ENCODE measurements at regions not wholly inside any gene's neighbourhood (a gene's known extent, or its start where the extent isn't known, plus 50 kb on each side); places are given as distances from the start of the nearest gene placed in this dataset.
A peak's percentile ranks its signal among the peaks of the same experiment; 100 is the strongest.

GRCh38 chrX:39251995-39252394, 450.7 kb downstream of the MID1IP1 start:
- 60% methylated on average over 1 of the region's 1 CpG for WGBS (ENCODE audit: insufficient coverage)
- DNase-seq, result no peak
- H3K9me3 ChIP-seq (replicated peaks; ENCODE audit: control insufficient read depth, low read depth, low read length), result no peaks in the 10 kb centered on the region
- H3K36me3 ChIP-seq (ENCODE audit: control insufficient read depth, insufficient read depth, low read length), result no peaks in the 10 kb centered on the region
- H3K4me1 ChIP-seq (ENCODE audit: control insufficient read depth, insufficient read depth, low read length), result no peaks in the 10 kb centered on the region
- H3K4me3 ChIP-seq (ENCODE audit: low read length), result no peak overlapping the region
- H3K27ac ChIP-seq (ENCODE audit: low read length), result no peak overlapping the region
- H3K27me3 ChIP-seq (ENCODE audit: control insufficient read depth, insufficient read depth, low read length), result peaks cover 13% of the 10 kb centered on the region

GRCh38 chrX:39253551-39253950, 452.3 kb downstream of the MID1IP1 start:
- peaks cover 13% of the 10 kb centered on the region for H3K27me3 ChIP-seq (ENCODE audit: control insufficient read depth, insufficient read depth, low read length)
- no peak overlapping the region for H3K4me3 ChIP-seq (ENCODE audit: low read length)
- no peak for DNase-seq
- peaks cover 5% of the 10 kb centered on the region for H3K4me1 ChIP-seq (ENCODE audit: control insufficient read depth, insufficient read depth, low read length)
- no peak overlapping the region for H3K27ac ChIP-seq (ENCODE audit: low read length)
- no peaks in the 10 kb centered on the region for H3K9me3 ChIP-seq (replicated peaks; ENCODE audit: control insufficient read depth, low read depth, low read length)
- no peaks in the 10 kb centered on the region for H3K36me3 ChIP-seq (ENCODE audit: control insufficient read depth, insufficient read depth, low read length)

- Histone ChIP-seq H3K36me3 (ENCODE audit: control insufficient read depth, insufficient read depth, low read length) (no peaks in the 10 kb centered on the region), H3K9me3 (replicated peaks; ENCODE audit: control insufficient read depth, low read depth, low read length) (no peaks in the 10 kb centered on the region), H3K27ac (ENCODE audit: low read length) (no peak overlapping the region), H3K27me3 (ENCODE audit: control insufficient read depth, insufficient read depth, low read length) (peaks cover 19% of the 10 kb centered on the region), H3K4me3 (ENCODE audit: low read length) (no peak overlapping the region), H3K4me1 (ENCODE audit: control insufficient read depth, insufficient read depth, low read length) (peaks cover 5% of the 10 kb centered on the region)
- WGBS (ENCODE audit: insufficient coverage), result 57% methylated on average over 1 of the region's 1 CpG
- DNase-seq, result peak; percentile 23
These were observed 457.1 kb downstream of the MID1IP1 start for GRCh38 chrX:39258331-39258730.

GRCh38 chrX:39260965-39261364, 459.7 kb downstream of the MID1IP1 start:
- H3K36me3 ChIP-seq (ENCODE audit: control insufficient read depth, insufficient read depth, low read length), result no peaks in the 10 kb centered on the region
- 67% methylated on average over 1 of the region's 3 CpGs for WGBS (ENCODE audit: insufficient coverage)
- no peak for DNase-seq
- no peak overlapping the region for H3K27ac ChIP-seq (ENCODE audit: low read length)
- H3K4me1 ChIP-seq (ENCODE audit: control insufficient read depth, insufficient read depth, low read length), result peaks cover 5% of the 10 kb centered on the region
- H3K9me3 ChIP-seq (replicated peaks; ENCODE audit: control insufficient read depth, low read depth, low read length), result no peaks in the 10 kb centered on the region
- peaks cover 15% of the 10 kb centered on the region for H3K27me3 ChIP-seq (ENCODE audit: control insufficient read depth, insufficient read depth, low read length)
- H3K4me3 ChIP-seq (ENCODE audit: low read length), result no peak overlapping the region

GRCh38 chrX:39261446-39262147, 460.3 kb downstream of the MID1IP1 start:
- peaks cover 5% of the 10 kb centered on the region for H3K4me1 ChIP-seq (ENCODE audit: control insufficient read depth, insufficient read depth, low read length)
- H3K27ac ChIP-seq (ENCODE audit: low read length), result no peak overlapping the region
- H3K27me3 ChIP-seq (ENCODE audit: control insufficient read depth, insufficient read depth, low read length), result peaks cover 13% of the 10 kb centered on the region
- H3K36me3 ChIP-seq (ENCODE audit: control insufficient read depth, insufficient read depth, low read length), result no peaks in the 10 kb centered on the region
- H3K4me3 ChIP-seq (ENCODE audit: low read length), result no peak overlapping the region
- DNase-seq, result peak; percentile 30
- WGBS (ENCODE audit: insufficient coverage), result no CpG with 5 or more reads among the region's 1 CpG
- H3K9me3 ChIP-seq (replicated peaks; ENCODE audit: control insufficient read depth, low read depth, low read length), result no peaks in the 10 kb centered on the region

GRCh38 chrX:39262641-39263040, 461.4 kb downstream of the MID1IP1 start:
- Histone ChIP-seq H3K4me3 (ENCODE audit: low read length) (no peak overlapping the region), H3K9me3 (replicated peaks; ENCODE audit: control insufficient read depth, low read depth, low read length) (no peaks in the 10 kb centered on the region), H3K27ac (ENCODE audit: low read length) (no peak overlapping the region), H3K36me3 (ENCODE audit: control insufficient read depth, insufficient read depth, low read length) (no peaks in the 10 kb centered on the region), H3K4me1 (ENCODE audit: control insufficient read depth, insufficient read depth, low read length) (peaks cover 5% of the 10 kb centered on the region), H3K27me3 (ENCODE audit: control insufficient read depth, insufficient read depth, low read length) (peaks cover 13% of the 10 kb centered on the region)
- DNase-seq, result no peak
- WGBS (ENCODE audit: insufficient coverage), result 100% methylated on average over 1 of the region's 2 CpGs

- H3K27ac ChIP-seq (ENCODE audit: low read length), result no peak overlapping the region
- no peak for DNase-seq
- no peak overlapping the region for H3K4me3 ChIP-seq (ENCODE audit: low read length)
- H3K4me1 ChIP-seq (ENCODE audit: control insufficient read depth, insufficient read depth, low read length), result no peaks in the 10 kb centered on the region
- no peaks in the 10 kb centered on the region for H3K36me3 ChIP-seq (ENCODE audit: control insufficient read depth, insufficient read depth, low read length)
- H3K27me3 ChIP-seq (ENCODE audit: control insufficient read depth, insufficient read depth, low read length), result peaks cover 13% of the 10 kb centered on the region
- no peaks in the 10 kb centered on the region for H3K9me3 ChIP-seq (replicated peaks; ENCODE audit: control insufficient read depth, low read depth, low read length)
- WGBS (ENCODE audit: insufficient coverage), result no CpG with 5 or more reads among the region's 3 CpGs
These were observed 462.8 kb downstream of the MID1IP1 start for GRCh38 chrX:39264023-39264422.

- Histone ChIP-seq H3K9me3 (replicated peaks; ENCODE audit: control insufficient read depth, low read depth, low read length) (no peaks in the 10 kb centered on the region), H3K4me1 (ENCODE audit: control insufficient read depth, insufficient read depth, low read length) (no peaks in the 10 kb centered on the region), H3K27me3 (ENCODE audit: control insufficient read depth, insufficient read depth, low read length) (peaks cover 7% of the 10 kb centered on the region), H3K36me3 (ENCODE audit: control insufficient read depth, insufficient read depth, low read length) (no peaks in the 10 kb centered on the region), H3K27ac (ENCODE audit: low read length) (no peak overlapping the region), H3K4me3 (ENCODE audit: low read length) (no peak overlapping the region)
- 60% methylated on average over 1 of the region's 2 CpGs for WGBS (ENCODE audit: insufficient coverage)
- DNase-seq, result peak; percentile 61
These were observed 465.9 kb downstream of the MID1IP1 start for GRCh38 chrX:39267176-39267575.

- Histone ChIP-seq H3K4me3 (ENCODE audit: low read length) (no peak overlapping the region), H3K4me1 (ENCODE audit: control insufficient read depth, insufficient read depth, low read length) (no peaks in the 10 kb centered on the region), H3K27ac (ENCODE audit: low read length) (no peak overlapping the region), H3K36me3 (ENCODE audit: control insufficient read depth, insufficient read depth, low read length) (no peaks in the 10 kb centered on the region), H3K27me3 (ENCODE audit: control insufficient read depth, insufficient read depth, low read length) (peaks cover 3% of the 10 kb centered on the region), H3K9me3 (replicated peaks; ENCODE audit: control insufficient read depth, low read depth, low read length) (no peaks in the 10 kb centered on the region)
- no peak for DNase-seq
These were observed 466.9 kb downstream of the MID1IP1 start for GRCh38 chrX:39268207-39268606.

- no peak for DNase-seq
- no peak overlapping the region for H3K27ac ChIP-seq (ENCODE audit: low read length)
- H3K4me3 ChIP-seq (ENCODE audit: low read length), result no peak overlapping the region
- 81% methylated on average over 9 of the region's 23 CpGs for WGBS (ENCODE audit: insufficient coverage)
- H3K36me3 ChIP-seq (ENCODE audit: control insufficient read depth, insufficient read depth, low read length), result no peaks in the 10 kb centered on the region
- no peaks in the 10 kb centered on the region for H3K9me3 ChIP-seq (replicated peaks; ENCODE audit: control insufficient read depth, low read depth, low read length)
- no peaks in the 10 kb centered on the region for H3K4me1 ChIP-seq (ENCODE audit: control insufficient read depth, insufficient read depth, low read length)
- H3K27me3 ChIP-seq (ENCODE audit: control insufficient read depth, insufficient read depth, low read length), result no peaks in the 10 kb centered on the region
These were observed 474.3 kb downstream of the MID1IP1 start for GRCh38 chrX:39275500-39276068.

All from muscle of leg (tissue), 3 donors.